ENCODE measurements at regions not wholly inside any gene's neighbourhood (a gene's known extent, or its start where the extent isn't known, plus 50 kb on each side); places are given as distances from the start of the nearest gene placed in this dataset.

- TF ChIP-seq EZH2 (IDR thresholded peaks at IDR 0.05; ENCODE audit: borderline replicate concordance, low read depth, low read length, poor library complexity, severe bottlenecking): no peak
- no peak for TF ChIP-seq CTCF (conservative IDR thresholded peaks at IDR 0.05; ENCODE audit: low read depth, low read length)
- intact Hi-C loops (cut with micrococcal nuclease; ENCODE audit: unreplicated experiment): no loop called here
- CTCF ChIA-PET: no interaction called here
- H3K27me3 ChIP-seq (replicated peaks; ENCODE audit: insufficient read depth, low read depth, low read length, poor library complexity): no peaks in the 10 kb centered on the region
- no peaks in the 10 kb centered on the region for H3K36me3 ChIP-seq (ENCODE audit: insufficient read depth, low read length, poor library complexity, severe bottlenecking)
- H3K9me3 ChIP-seq (ENCODE audit: low read depth, low read length, poor library complexity, severe bottlenecking): no peaks in the 10 kb centered on the region
- BruUV-seq (replicated peaks): no TSS peak
- no peak overlapping the region for H3K27ac ChIP-seq (ENCODE audit: low read depth, low read length, poor library complexity, severe bottlenecking)
- no peak overlapping the region for H3K4me3 ChIP-seq (ENCODE audit: low read depth, low read length, poor library complexity, severe bottlenecking)
- H3K4me1 ChIP-seq (ENCODE audit: insufficient read depth, low read length, poor library complexity, severe bottlenecking): no peaks in the 10 kb centered on the region
- DNase-seq (ENCODE audit: low spot score): no peak
- POLR2A ChIA-PET (ENCODE audit: low non-redundant PET): no interaction called here
These were observed 76.6 kb upstream of the SRD5A3 start for GRCh38 chr4:55269470-55269869.

GRCh38 chr4:55269995-55270394, 76.0 kb upstream of the SRD5A3 start:
- Histone ChIP-seq H3K27ac (ENCODE audit: low read depth, low read length, poor library complexity, severe bottlenecking) (no peak overlapping the region), H3K27me3 (replicated peaks; ENCODE audit: insufficient read depth, low read depth, low read length, poor library complexity) (no peaks in the 10 kb centered on the region), H3K4me3 (ENCODE audit: low read depth, low read length, poor library complexity, severe bottlenecking) (no peak overlapping the region), H3K36me3 (ENCODE audit: insufficient read depth, low read length, poor library complexity, severe bottlenecking) (no peaks in the 10 kb centered on the region), H3K9me3 (ENCODE audit: low read depth, low read length, poor library complexity, severe bottlenecking) (no peaks in the 10 kb centered on the region), H3K4me1 (ENCODE audit: insufficient read depth, low read length, poor library complexity, severe bottlenecking) (no peaks in the 10 kb centered on the region)
- no peak for DNase-seq (ENCODE audit: low spot score)
- no TSS peak for BruUV-seq (replicated peaks)
- intact Hi-C loops (cut with micrococcal nuclease; ENCODE audit: unreplicated experiment): no loop called here
- POLR2A ChIA-PET (ENCODE audit: low non-redundant PET): no interaction called here
- TF ChIP-seq EZH2 (IDR thresholded peaks at IDR 0.05; ENCODE audit: borderline replicate concordance, low read depth, low read length, poor library complexity, severe bottlenecking): no peak
- TF ChIP-seq CTCF (conservative IDR thresholded peaks at IDR 0.05; ENCODE audit: low read depth, low read length): no peak
- CTCF ChIA-PET: no interaction called here

- no peaks in the 10 kb centered on the region for H3K9me3 ChIP-seq (ENCODE audit: low read depth, low read length, poor library complexity, severe bottlenecking)
- no peaks in the 10 kb centered on the region for H3K27me3 ChIP-seq (replicated peaks; ENCODE audit: insufficient read depth, low read depth, low read length, poor library complexity)
- TF ChIP-seq CTCF (conservative IDR thresholded peaks at IDR 0.05; ENCODE audit: low read depth, low read length) (no peak), EZH2 (IDR thresholded peaks at IDR 0.05; ENCODE audit: borderline replicate concordance, low read depth, low read length, poor library complexity, severe bottlenecking) (no peak)
- ChIA-PET CTCF (no interaction called here), POLR2A (ENCODE audit: low non-redundant PET) (no interaction called here)
- H3K4me3 ChIP-seq (ENCODE audit: low read depth, low read length, poor library complexity, severe bottlenecking): no peak overlapping the region
- BruUV-seq (replicated peaks): no TSS peak
- DNase-seq (ENCODE audit: low spot score): no peak
- intact Hi-C loops (cut with micrococcal nuclease; ENCODE audit: unreplicated experiment): no loop called here
- no peaks in the 10 kb centered on the region for H3K36me3 ChIP-seq (ENCODE audit: insufficient read depth, low read length, poor library complexity, severe bottlenecking)
- H3K27ac ChIP-seq (ENCODE audit: low read depth, low read length, poor library complexity, severe bottlenecking): no peak overlapping the region
- no peaks in the 10 kb centered on the region for H3K4me1 ChIP-seq (ENCODE audit: insufficient read depth, low read length, poor library complexity, severe bottlenecking)
These were observed 75.6 kb upstream of the SRD5A3 start for GRCh38 chr4:55270481-55270880.

Data from A673 (cell line).